HepG2 (cell line): ENCODE measurements at regions not wholly inside any gene's neighbourhood (a gene's known extent, or its start where the extent isn't known, plus 50 kb on each side); places are given as distances from the start of the nearest gene placed in this dataset.

ENCODE experiments used
- ATAC-seq: fragments of 200-7000 bp; cut with Tn5 transposase; 3 replicates; pipeline ENCODE4 v1.9.1; 2020; ENCODE audit warnings: mild to moderate bottlenecking, moderate library complexity
- BruUV-seq: library from RNA; stranded (reverse); fragments of 400-500 nt; replicated peaks from 2 replicates; lab custom pipeline; 2021; lab: Mats Ljungman, UMichigan
- CTCF ChIA-PET: fragments of 300-600 bp; formaldehyde crosslinking; extraction: SDS; loops from one replicate; lab custom pipeline; 2021; ENCODE audit warnings: low total read pairs, inconsistent platforms, low intra/inter-chr PET ratio; lab: Yijun Ruan, JAX
- POLR2A ChIA-PET: fragments of 350-600 bp; sonication (Branson Sonifier 250); formaldehyde crosslinking; loops from one replicate; lab custom pipeline; 2020; ENCODE audit warnings: antibody characterized with exemption, inconsistent platforms; lab: Yijun Ruan, JAX
- DNase-seq: peaks from one replicate; pipeline ENCODE4 v3.0.0-alpha.2; 2015; ENCODE audit warnings: low spot score
- FAIRE-seq: peaks from 3 replicates; lab custom pipeline; 2011; peaks lifted over from hg19 to GRCh38; lab: Jason Lieb, UNC
- H2AFZ ChIP-seq: one replicate; pipeline ENCODE4 v1.6.1; 2011; ENCODE audit warnings: low read length, inconsistent platforms
- H3K27ac ChIP-seq: fragments of 300-600 bp; 3 replicates; pipeline ENCODE4 v1.8.0; 2011; ENCODE audit warnings: mixed run types, mild to moderate bottlenecking, mixed read lengths, low read length, inconsistent platforms; ENCODE audit not compliant: insufficient read depth; ENCODE audit errors: extremely low read length
- H3K27me3 ChIP-seq, 2 experiments: fragments of 200-600 bp in 1 of 2; 2 replicates in 1 of 2; 3 replicates in 1 of 2; pipeline versions ENCODE4 v1.6.0 to v1.8.0; 2011; ENCODE audit warnings: low read length in 2 of 2, mild to moderate bottlenecking in 2 of 2, moderate library complexity in 2 of 2, inconsistent platforms in 1 of 2; ENCODE audit not compliant: insufficient read depth in 2 of 2, control insufficient read depth in 1 of 2
- H3K36me3 ChIP-seq, 2 experiments: fragments of 200-600 bp in 1 of 2; replicated peaks in 1 of 2; 2 replicates in 1 of 2; 3 replicates in 1 of 2; pipeline versions ENCODE4 v1.5.1 to v1.8.0; 2011; ENCODE audit warnings: low read length in 2 of 2, inconsistent platforms in 1 of 2; ENCODE audit not compliant: insufficient read depth in 2 of 2, control insufficient read depth in 1 of 2
- H3K4me1 ChIP-seq: 2 replicates; pipeline ENCODE4 v1.5.1; 2012; ENCODE audit warnings: low read length, inconsistent platforms; ENCODE audit not compliant: insufficient read depth
- H3K4me2 ChIP-seq: 2 replicates; pipeline ENCODE4 v1.6.0; 2011; ENCODE audit warnings: low read depth, low read length, inconsistent platforms
- H3K4me3 ChIP-seq, 3 experiments: fragments of 200-600 bp in 1 of 3; sonication (generic), shearing (Covaris generic) in 1 of 3; replicated peaks in 1 of 3; 2 replicates each; pipeline ENCODE4 v1.5.1; 2011 to 2016; ENCODE audit warnings: low read length in 3 of 3, inconsistent platforms in 2 of 3, low read depth in 2 of 3, mild to moderate bottlenecking in 2 of 3, control low read depth in 1 of 3, mixed read lengths in 1 of 3; ENCODE audit not compliant: insufficient read depth in 1 of 3
- H3K79me2 ChIP-seq: one replicate; pipeline ENCODE4 v1.6.1; 2011; ENCODE audit warnings: low read length, inconsistent platforms; ENCODE audit not compliant: insufficient read depth
- H3K9ac ChIP-seq: 2 replicates; pipeline ENCODE4 v1.6.0; 2011; ENCODE audit warnings: mild to moderate bottlenecking, low read depth, low read length, inconsistent platforms; ENCODE audit not compliant: insufficient read depth
- H3K9me3 ChIP-seq: 2 replicates; pipeline ENCODE4 v1.5.1; 2012; ENCODE audit warnings: mild to moderate bottlenecking, low read length
- H4K20me1 ChIP-seq: 2 replicates; pipeline ENCODE4 v1.6.0; 2011; ENCODE audit warnings: inconsistent platforms, mild to moderate bottlenecking, low read length, moderate library complexity; ENCODE audit not compliant: insufficient read depth
- CBX1 ChIP-seq: IDR thresholded peaks from one replicate; pipeline ENCODE4 v1.6.1; 2016; ENCODE audit warnings: antibody characterized with exemption, low read depth
- CBX2 ChIP-seq, 2 experiments: fragments of 200-600 bp in 1 of 2; sonication (generic); formaldehyde crosslinking in 1 of 2; IDR thresholded peaks; 2 replicates each; pipeline versions ENCODE4 v1.7.0 to v1.8.1; 2018 to 2022; ENCODE audit warnings: low read depth in 2 of 2, low read length in 1 of 2, mild to moderate bottlenecking in 1 of 2, missing genetic modification reagents in 1 of 2
- RXRA ChIP-seq: sonication (generic); formaldehyde crosslinking; IDR thresholded peaks from 2 replicates; pipeline ENCODE4 v1.5.1; 2020; ENCODE audit warnings: missing genetic modification reagents
- SUZ12 ChIP-seq: fragments of 150-350 bp; IDR thresholded peaks from 2 replicates; pipeline ENCODE4 v1.6.1; 2014; ENCODE audit warnings: low read depth, low read length
- ZFYVE20 ChIP-seq: sonication (generic); formaldehyde crosslinking; IDR thresholded peaks from 2 replicates; pipeline ENCODE4 v1.8.0; 2023; ENCODE audit warnings: low read depth, mild to moderate bottlenecking, moderate library complexity, missing genetic modification reagents, borderline replicate concordance
- ZNF160 ChIP-seq: sonication (generic); formaldehyde crosslinking; IDR thresholded peaks from 2 replicates; pipeline ENCODE4 v1.8.0; 2022; ENCODE audit warnings: mild to moderate bottlenecking, inconsistent platforms, missing genetic modification reagents
- ZNF205 ChIP-seq: IDR thresholded peaks from 2 replicates; pipeline ENCODE4 v1.6.1; 2018; ENCODE audit warnings: missing biosample characterization, missing genetic modification reagents
- ZNF326 ChIP-seq: sonication (generic); formaldehyde crosslinking; IDR thresholded peaks from 2 replicates; pipeline ENCODE4 v1.4.0; 2020; ENCODE audit warnings: missing genetic modification reagents, borderline replicate concordance
- WGBS: methylation state at CpG from one replicate; pipeline ENCODE4 v1.1.6; 2017; ENCODE audit warnings: low lambda C conversion rate; 5-methylcytosine and 5-hydroxymethylcytosine counted together
- in situ Hi-C: cut with HindIII; loops from 2 replicates; pipeline ENCODE4 v1.10.0; 2017; ENCODE audit warnings: low pct_unique_long_range_greater_than_20kb; ENCODE audit not compliant: extremely low pct_ligation_motif_present
- intact Hi-C: fragments of 100-400 bp; cut with micrococcal nuclease; formaldehyde crosslinking; loops from one replicate; pipeline ENCODE4 v1.10.0; 2022; ENCODE audit not compliant: unreplicated experiment
- TF ChIP-seq, protein P1 (sequence below): sonication (generic); formaldehyde crosslinking; IDR thresholded peaks from 2 replicates; pipeline ENCODE4 v1.5.0; 2020; ENCODE audit warnings: mild to moderate bottlenecking, missing genetic modification reagents
- TF ChIP-seq, protein P2 (sequence below): sonication (generic); formaldehyde crosslinking; IDR thresholded peaks from 2 replicates; pipeline ENCODE4 v1.8.0; 2022; ENCODE audit warnings: missing genetic modification reagents, mild to moderate bottlenecking, inconsistent platforms, borderline replicate concordance
- TF ChIP-seq, protein P3 (sequence below): sonication (generic); formaldehyde crosslinking; IDR thresholded peaks from 2 replicates; pipeline ENCODE4 v1.5.0; 2020; ENCODE audit warnings: missing genetic modification reagents

DNA sequence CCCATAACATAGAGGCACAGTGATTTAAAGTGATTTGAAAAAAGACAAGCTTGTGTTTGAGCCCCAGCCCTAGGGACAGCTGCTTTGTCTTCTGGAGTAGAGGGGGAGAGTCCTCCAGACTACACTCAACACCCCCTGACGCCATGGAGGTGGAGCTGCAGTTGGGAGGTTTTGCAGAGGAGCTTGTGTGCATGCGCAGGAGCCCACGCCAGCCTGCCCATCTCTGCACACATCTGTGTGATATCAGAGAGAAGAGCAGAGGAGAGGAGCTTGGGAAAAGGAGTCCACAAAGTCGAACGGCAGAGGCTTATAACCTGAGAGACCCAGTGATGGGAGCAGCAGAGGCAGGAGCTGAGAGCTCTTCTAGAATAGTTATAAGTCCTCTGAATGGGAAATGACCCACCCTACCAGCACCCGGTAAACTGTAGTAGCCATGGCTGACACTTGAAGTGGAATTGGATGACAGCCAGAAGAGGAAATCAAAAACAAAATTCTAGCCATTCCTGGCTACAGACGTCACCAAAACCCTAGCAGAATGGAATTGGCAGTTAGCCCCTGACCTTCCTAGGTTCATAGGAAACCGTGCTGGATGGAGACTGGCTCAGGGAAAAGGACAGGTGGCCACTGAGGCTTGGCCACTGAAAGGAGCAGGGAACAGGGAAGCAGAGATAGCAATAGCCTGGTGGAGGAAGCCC lies 185.1 kb upstream of the VASH1 start:
- Histone ChIP-seq H3K4me3 (no peak overlapping the region), H3K4me1 (no peaks in the 10 kb centered on the region), H2AFZ (no peak overlapping the region), H3K36me3 (no peaks in the 10 kb centered on the region), H3K79me2 (no peaks in the 10 kb centered on the region), H3K9me3 (no peaks in the 10 kb centered on the region), H3K9ac (no peak overlapping the region), H3K4me2 (no peak overlapping the region), H4K20me1 (no peaks in the 10 kb centered on the region), H3K27ac (no peak overlapping the region), H3K27me3 (peaks cover 0 to 21% of the 10 kb centered on the region in 2 experiments; a peak in 3 of 5 replicates)
- FAIRE-seq (no peak), ATAC-seq (no peak), DNase-seq (no peak)
- POLR2A ChIA-PET, result no interaction called here
- WGBS, result 20% methylated on average over 8 of the region's 8 CpGs
- CTCF ChIA-PET, result no interaction called here
- no TSS peak for BruUV-seq
- in situ Hi-C loops, result no loop called here
- intact Hi-C loops, result no loop called here
- TF ChIP-seq CBX1 (no peak), ZNF205 (CRISPR knock-in tag) (no peak), ZNF160 (CRISPR knock-in tag) (no peak), ZFYVE20 (CRISPR knock-in tag) (no peak), RXRA (CRISPR knock-in tag) (no peak), SUZ12 (no peak), ZNF326 (no peak), CBX2 (IDR thresholded peaks at IDR 0.05; ENCODE audit: low read depth, low read length) (no peak), CBX2 (CRISPR knock-in tag; IDR thresholded peaks at IDR 0.05; ENCODE audit: low read depth) (no peak)
- TF ChIP-seq, protein P1, sequence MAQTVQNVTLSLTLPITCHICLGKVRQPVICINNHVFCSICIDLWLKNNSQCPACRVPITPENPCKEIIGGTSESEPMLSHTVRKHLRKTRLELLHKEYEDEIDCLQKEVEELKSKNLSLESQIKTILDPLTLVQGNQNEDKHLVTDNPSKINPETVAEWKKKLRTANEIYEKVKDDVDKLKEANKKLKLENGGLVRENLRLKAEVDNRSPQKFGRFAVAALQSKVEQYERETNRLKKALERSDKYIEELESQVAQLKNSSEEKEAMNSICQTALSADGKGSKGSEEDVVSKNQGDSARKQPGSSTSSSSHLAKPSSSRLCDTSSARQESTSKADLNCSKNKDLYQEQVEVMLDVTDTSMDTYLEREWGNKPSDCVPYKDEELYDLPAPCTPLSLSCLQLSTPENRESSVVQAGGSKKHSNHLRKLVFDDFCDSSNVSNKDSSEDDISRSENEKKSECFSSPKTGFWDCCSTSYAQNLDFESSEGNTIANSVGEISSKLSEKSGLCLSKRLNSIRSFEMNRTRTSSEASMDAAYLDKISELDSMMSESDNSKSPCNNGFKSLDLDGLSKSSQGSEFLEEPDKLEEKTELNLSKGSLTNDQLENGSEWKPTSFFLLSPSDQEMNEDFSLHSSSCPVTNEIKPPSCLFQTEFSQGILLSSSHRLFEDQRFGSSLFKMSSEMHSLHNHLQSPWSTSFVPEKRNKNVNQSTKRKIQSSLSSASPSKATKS, result no peak
- TF ChIP-seq, protein P2, sequence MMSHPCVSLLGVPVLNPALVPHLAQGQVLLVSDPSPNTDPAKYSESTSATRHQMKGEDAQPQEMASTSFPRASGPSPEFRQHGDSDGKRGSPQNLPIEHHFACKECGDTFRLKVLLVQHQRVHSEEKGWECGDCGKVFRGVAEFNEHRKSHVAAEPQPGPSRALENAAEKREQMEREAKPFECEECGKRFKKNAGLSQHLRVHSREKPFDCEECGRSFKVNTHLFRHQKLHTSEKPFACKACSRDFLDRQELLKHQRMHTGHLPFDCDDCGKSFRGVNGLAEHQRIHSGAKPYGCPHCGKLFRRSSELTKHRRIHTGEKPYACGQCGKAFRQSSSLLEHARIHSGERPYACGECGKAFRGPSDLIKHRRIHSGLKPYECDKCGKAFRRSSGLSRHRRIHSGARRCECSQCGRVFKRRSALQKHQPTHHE (CRISPR knock-in tag), result no peak
- TF ChIP-seq, protein P3, sequence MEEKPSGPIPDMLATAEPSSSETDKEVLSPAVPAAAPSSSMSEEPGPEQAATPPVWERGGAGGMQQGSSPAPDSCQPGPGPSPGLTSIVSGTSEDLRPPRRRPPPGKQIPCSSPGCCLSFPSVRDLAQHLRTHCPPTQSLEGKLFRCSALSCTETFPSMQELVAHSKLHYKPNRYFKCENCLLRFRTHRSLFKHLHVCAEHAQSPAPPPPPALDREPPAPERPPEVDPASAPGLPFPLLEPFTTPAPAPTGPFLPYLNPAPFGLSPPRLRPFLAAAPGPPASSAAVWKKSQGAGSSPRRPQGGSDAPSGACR (CRISPR knock-in tag), result no peak
